Transverse colon (tissue), 3 donors: ENCODE measurements at regions not wholly inside any gene's neighbourhood (a gene's known extent, or its start where the extent isn't known, plus 50 kb on each side); places are given as distances from the start of the nearest gene placed in this dataset.

Experiments used
- EP300 ChIP-seq: sonication (generic); formaldehyde crosslinking; IDR thresholded peaks from one replicate; pipeline ENCODE4 v1.6.1; 2017; ENCODE audit warnings: antibody characterized with exemption, low read depth
- POLR2AphosphoS5 ChIP-seq, 3 donors: sonication (generic); formaldehyde crosslinking; IDR thresholded peaks; one replicate each; pipeline ENCODE4 v1.6.1; 2016; ENCODE audit warnings: antibody characterized with exemption in 3 of 3

GRCh38 chr19:34576292-34576691 is 94.7 kb downstream of the WTIP start:
- no peak for TF ChIP-seq EP300
- no peak for TF ChIP-seq POLR2AphosphoS5 (IDR thresholded peaks at IDR 0.05)
